Sigmoid colon (tissue), 6 donors: ENCODE measurements at regions not wholly inside any gene's neighbourhood (a gene's known extent, or its start where the extent isn't known, plus 50 kb on each side); places are given as distances from the start of the nearest gene placed in this dataset.

Experiments
- DNase-seq: peaks from one replicate; pipeline ENCODE4 v3.0.0-alpha.2; 2019
- H3K27ac ChIP-seq, 4 donors: fragments of 200-600 bp; sonication (generic); one replicate each; pipeline ENCODE4 v1.5.1; 2016 to 2019; ENCODE audit warnings: mild to moderate bottlenecking in 1 of 4
- H3K27me3 ChIP-seq, 3 donors: fragments of 200-600 bp; sonication (generic); one replicate each; pipeline ENCODE4 v1.5.1; 2019; ENCODE audit warnings: mild to moderate bottlenecking in 1 of 3
- H3K36me3 ChIP-seq, 4 donors: fragments of 200-600 bp; sonication (generic); one replicate each; pipeline ENCODE4 v1.5.1; 2016 to 2019
- H3K4me1 ChIP-seq, 4 donors: fragments of 200-600 bp; sonication (generic); one replicate each; pipeline ENCODE4 v1.5.1; 2017 to 2019
- H3K4me3 ChIP-seq, 4 donors: fragments of 200-600 bp; sonication (generic); one replicate each; pipeline ENCODE4 v1.5.1; 2017 to 2019; ENCODE audit warnings: mild to moderate bottlenecking in 2 of 4, moderate library complexity in 1 of 4
- H3K9me3 ChIP-seq, 4 donors: fragments of 200-600 bp in 3 of 4; sonication (generic) in 3 of 4; one replicate each; pipeline versions ENCODE4 v1.5.1 to v1.6.1; 2013 to 2019
- EP300 ChIP-seq, 4 donors: sonication (generic); formaldehyde crosslinking; IDR thresholded peaks; one replicate each; pipeline ENCODE4 v1.6.1; 2017; ENCODE audit warnings: antibody characterized with exemption in 4 of 4
- POLR2A ChIP-seq, 2 donors: fragments of 450-650 bp; IDR thresholded peaks; one replicate each; pipeline ENCODE4 v1.6.1; 2016; ENCODE audit warnings: antibody characterized with exemption in 2 of 2, mild to moderate bottlenecking in 2 of 2, moderate library complexity in 2 of 2
- POLR2AphosphoS5 ChIP-seq, 4 donors: sonication (generic); formaldehyde crosslinking; IDR thresholded peaks; one replicate each; pipeline ENCODE4 v1.6.1; 2017; ENCODE audit warnings: antibody characterized with exemption in 4 of 4
- WGBS, 2 donors: extraction: QIAGEN DNeasy Blood & Tissue Kit; methylation state at CpG; one replicate each; pipeline ENCODE4 v1.1.7; 2013; 5-methylcytosine and 5-hydroxymethylcytosine counted together
- intact Hi-C: fragments of 100-400 bp; cut with DNase I; formaldehyde crosslinking; loops from one replicate; pipeline ENCODE4 v1.15.1; 2023
- TF ChIP-seq, protein P1 (sequence below), 4 experiments: fragments of 450-650 bp in 3 of 4; fragments of 200-600 bp in 1 of 4; IDR thresholded peaks; one replicate each; pipeline ENCODE4 v1.5.1; 2016 to 2019; ENCODE audit warnings: antibody characterized with exemption in 4 of 4, mild to moderate bottlenecking in 3 of 4, moderate library complexity in 2 of 4
- donor health status: healthy with polysubstance abuse.
- donor health status: healthy.

- 64 to 72% methylated on average over 5 of the region's 5 CpGs for WGBS, 2 donors
- no peaks in the 10 kb centered on the region for H3K4me1 ChIP-seq
- H3K27ac ChIP-seq = no peak overlapping the region
These were observed 63.8 kb upstream of the ANKRD34C start for GRCh38 chr15:79218588-79219200.

DNA sequence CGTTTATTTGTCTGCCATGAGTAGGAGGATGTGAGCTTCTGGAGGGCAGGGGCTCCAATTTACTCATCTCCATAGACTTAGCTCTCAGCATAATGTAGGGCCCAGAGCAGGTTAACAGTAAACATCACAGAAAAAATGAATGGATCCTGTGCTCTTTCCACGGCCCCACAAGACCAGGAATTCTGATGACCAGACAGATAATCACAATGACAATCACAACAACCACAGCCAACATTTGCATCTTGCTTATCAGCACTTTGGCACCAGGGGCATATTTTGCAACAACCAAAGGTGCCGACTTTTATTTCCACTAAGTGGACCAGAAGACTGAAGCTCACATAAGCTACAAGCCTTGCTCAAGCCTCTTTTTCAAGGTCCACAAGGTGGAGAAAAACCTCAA lies 68.9 kb upstream of the ANKRD34C start:
- Histone ChIP-seq H3K27ac (no peak overlapping the region), H3K4me1 (no peaks in the 10 kb centered on the region), H3K27me3 (peaks cover 0 to 52% (median 32%) of the 10 kb centered on the region in 3 donors), H3K36me3 (no peaks in the 10 kb centered on the region), H3K9me3 (peaks cover 0 to 8% (median 3%) of the 10 kb centered on the region in 4 donors), H3K4me3 (no peak overlapping the region)
- intact Hi-C loops = no loop called here
- WGBS, 2 donors = 45 to 51% methylated on average over 3 of the region's 3 CpGs
- no peak for DNase-seq
- TF ChIP-seq, protein P1, sequence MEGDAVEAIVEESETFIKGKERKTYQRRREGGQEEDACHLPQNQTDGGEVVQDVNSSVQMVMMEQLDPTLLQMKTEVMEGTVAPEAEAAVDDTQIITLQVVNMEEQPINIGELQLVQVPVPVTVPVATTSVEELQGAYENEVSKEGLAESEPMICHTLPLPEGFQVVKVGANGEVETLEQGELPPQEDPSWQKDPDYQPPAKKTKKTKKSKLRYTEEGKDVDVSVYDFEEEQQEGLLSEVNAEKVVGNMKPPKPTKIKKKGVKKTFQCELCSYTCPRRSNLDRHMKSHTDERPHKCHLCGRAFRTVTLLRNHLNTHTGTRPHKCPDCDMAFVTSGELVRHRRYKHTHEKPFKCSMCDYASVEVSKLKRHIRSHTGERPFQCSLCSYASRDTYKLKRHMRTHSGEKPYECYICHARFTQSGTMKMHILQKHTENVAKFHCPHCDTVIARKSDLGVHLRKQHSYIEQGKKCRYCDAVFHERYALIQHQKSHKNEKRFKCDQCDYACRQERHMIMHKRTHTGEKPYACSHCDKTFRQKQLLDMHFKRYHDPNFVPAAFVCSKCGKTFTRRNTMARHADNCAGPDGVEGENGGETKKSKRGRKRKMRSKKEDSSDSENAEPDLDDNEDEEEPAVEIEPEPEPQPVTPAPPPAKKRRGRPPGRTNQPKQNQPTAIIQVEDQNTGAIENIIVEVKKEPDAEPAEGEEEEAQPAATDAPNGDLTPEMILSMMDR (IDR thresholded peaks at IDR 0.05) = no peak
- no peak for TF ChIP-seq POLR2AphosphoS5 (IDR thresholded peaks at IDR 0.05)
- no peak for TF ChIP-seq POLR2A (IDR thresholded peaks at IDR 0.05)
- no peak for TF ChIP-seq EP300 (IDR thresholded peaks at IDR 0.05)

More at GRCh38 chr15:79218588-79219200, 63.8 kb upstream of the ANKRD34C start:
- H3K27me3 ChIP-seq = peaks cover 0 to 11% (median 9%) of the 10 kb centered on the region in 3 donors
- no peaks in the 10 kb centered on the region for H3K36me3 ChIP-seq
- no peak for DNase-seq
- H3K4me3 ChIP-seq = no peak overlapping the region
- intact Hi-C loops = no loop called here
- H3K9me3 ChIP-seq = peaks cover 0 to 8% (median 3%) of the 10 kb centered on the region in 4 donors
- TF ChIP-seq POLR2A (IDR thresholded peaks at IDR 0.05) = no peak
- TF ChIP-seq, protein P1 (IDR thresholded peaks at IDR 0.05) = no peak
- no peak for TF ChIP-seq POLR2AphosphoS5 (IDR thresholded peaks at IDR 0.05)
- no peak for TF ChIP-seq EP300 (IDR thresholded peaks at IDR 0.05)

DNA sequence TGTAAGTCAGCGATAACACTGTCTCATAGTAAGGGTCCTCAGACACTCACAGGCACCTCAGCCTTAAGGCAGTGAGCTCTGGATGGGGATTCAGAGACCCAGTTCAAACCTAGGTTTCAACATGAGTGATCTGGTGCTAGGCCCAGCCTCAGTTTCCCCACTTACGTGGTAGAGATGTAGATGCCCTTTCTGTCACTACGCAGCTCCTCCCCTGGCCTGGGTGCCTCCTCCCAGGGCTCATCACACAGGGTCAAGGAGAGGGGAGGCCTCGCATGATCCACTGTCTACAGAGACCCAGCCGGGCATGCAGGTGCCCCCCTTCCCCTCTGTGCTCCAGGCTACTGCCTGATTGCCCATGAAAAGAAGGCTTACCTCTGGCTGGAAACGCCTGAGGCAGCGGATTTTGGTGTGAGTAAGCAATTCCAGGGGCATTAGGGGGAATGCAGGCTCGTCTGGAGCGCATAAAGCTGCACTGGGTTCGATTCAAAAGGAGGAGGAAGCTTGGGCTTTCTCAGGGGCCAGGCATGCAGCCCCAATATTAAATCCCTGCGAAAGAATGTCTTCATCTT lies 69.8 kb upstream of the ANKRD34C start:
- Histone ChIP-seq H3K9me3 (peaks cover 0 to 5% (median 2%) of the 10 kb centered on the region in 4 donors), H3K36me3 (no peaks in the 10 kb centered on the region), H3K4me3 (no peak overlapping the region), H3K4me1 (no peaks in the 10 kb centered on the region), H3K27me3 (peaks cover 0 to 52% (median 32%) of the 10 kb centered on the region in 3 donors), H3K27ac (no peak overlapping the region)
- 63 to 66% methylated on average over 11 of the region's 11 CpGs for WGBS, 2 donors
- intact Hi-C loops = no loop called here
- TF ChIP-seq, protein P1 (IDR thresholded peaks at IDR 0.05) = no peak
- TF ChIP-seq EP300 (IDR thresholded peaks at IDR 0.05) = no peak
- no peak for TF ChIP-seq POLR2AphosphoS5 (IDR thresholded peaks at IDR 0.05)
- no peak for TF ChIP-seq POLR2A (IDR thresholded peaks at IDR 0.05)
- DNase-seq = no peak

GRCh38 chr15:79211481-79211880 lies 71.0 kb upstream of the ANKRD34C start:
- Histone ChIP-seq H3K4me1 (no peaks in the 10 kb centered on the region), H3K9me3 (no peaks in the 10 kb centered on the region), H3K27ac (no peak overlapping the region), H3K4me3 (no peak overlapping the region), H3K27me3 (peaks cover 0 to 52% (median 32%) of the 10 kb centered on the region in 3 donors), H3K36me3 (no peaks in the 10 kb centered on the region)
- WGBS, 2 donors = 70 to 91% methylated on average over 1 of the region's 1 CpG
- intact Hi-C loops = no loop called here
- DNase-seq = no peak
- TF ChIP-seq POLR2A (IDR thresholded peaks at IDR 0.05) = no peak

- Histone ChIP-seq H3K9me3 (no peaks in the 10 kb centered on the region), H3K27ac (no peak overlapping the region), H3K36me3 (no peaks in the 10 kb centered on the region), H3K27me3 (peaks cover 0 to 52% (median 25%) of the 10 kb centered on the region in 3 donors), H3K4me1 (peaks cover 0 to 4% (median 0%) of the 10 kb centered on the region in 4 donors), H3K4me3 (no peak overlapping the region)
- TF ChIP-seq POLR2AphosphoS5 (IDR thresholded peaks at IDR 0.05) (no peak), EP300 (IDR thresholded peaks at IDR 0.05) (no peak), POLR2A (IDR thresholded peaks at IDR 0.05) (no peak)
- TF ChIP-seq, protein P1 (IDR thresholded peaks at IDR 0.05) = no peak
- no peak for DNase-seq
- intact Hi-C loops = no loop called here
- whole genome bisulfite sequencing, 2 donors = 6 to 20% methylated on average over 17 of the region's 17 CpGs
These were observed 72.8 kb upstream of the ANKRD34C start for GRCh38 chr15:79209690-79210089.
